Keratinocyte (primary cell): ENCODE measurements at regions not wholly inside any gene's neighbourhood (a gene's known extent, or its start where the extent isn't known, plus 50 kb on each side); places are given as distances from the start of the nearest gene placed in this dataset.

Experiments used
- DNase-seq: peaks from one replicate; pipeline ENCODE4 v3.0.0-alpha.2; 2011; ENCODE audit warnings: low read depth, missing footprints, low spot score
- FAIRE-seq: peaks from 2 replicates; lab custom pipeline; 2011; peaks lifted over from hg19 to GRCh38; lab: Jason Lieb, UNC
- H2AFZ ChIP-seq: 2 replicates; pipeline ENCODE4 v1.6.0; 2012; ENCODE audit warnings: low read length, control low read depth, inconsistent platforms; ENCODE audit not compliant: control insufficient read depth
- H3K27ac ChIP-seq: 2 replicates; pipeline ENCODE4 v1.5.1; 2011; ENCODE audit warnings: low read length; ENCODE audit not compliant: control insufficient read depth, insufficient read depth
- H3K27me3 ChIP-seq: 3 replicates; pipeline ENCODE4 v1.6.0; 2011; ENCODE audit warnings: low read length; ENCODE audit not compliant: control insufficient read depth, insufficient read depth; ENCODE audit errors: extremely low read depth
- H3K36me3 ChIP-seq, 2 experiments: 2 replicates in 1 of 2; 3 replicates in 1 of 2; pipeline ENCODE4 v1.5.1; 2011; ENCODE audit warnings: low read length in 2 of 2, mild to moderate bottlenecking in 1 of 2; ENCODE audit not compliant: control insufficient read depth in 2 of 2, insufficient read depth in 2 of 2; ENCODE audit errors: extremely low read depth in 1 of 2
- H3K4me1 ChIP-seq: 3 replicates; pipeline ENCODE4 v1.5.1; 2011; ENCODE audit warnings: low read length; ENCODE audit not compliant: control insufficient read depth, insufficient read depth; ENCODE audit errors: extremely low read depth
- H3K4me2 ChIP-seq: 3 replicates; pipeline ENCODE4 v1.6.0; 2011; ENCODE audit warnings: low read depth, low read length; ENCODE audit not compliant: control insufficient read depth, insufficient read depth; ENCODE audit errors: extremely low read depth
- H3K4me3 ChIP-seq, 3 experiments: fragments of 200-600 bp in 1 of 3; sonication (generic) in 1 of 3; 2 replicates in 2 of 3; 3 replicates in 1 of 3; pipeline ENCODE4 v1.5.1; 2011 to 2016; ENCODE audit warnings: low read length in 3 of 3, mild to moderate bottlenecking in 3 of 3, control low read depth in 2 of 3, inconsistent platforms in 1 of 3, low read depth in 1 of 3, mixed read lengths in 1 of 3, mixed run types in 1 of 3, moderate library complexity in 1 of 3; ENCODE audit not compliant: control insufficient read depth in 2 of 3, insufficient read depth in 2 of 3; ENCODE audit errors: extremely low read depth in 1 of 3
- H3K79me2 ChIP-seq: 2 replicates; pipeline ENCODE4 v1.6.0; 2012; ENCODE audit warnings: low read length; ENCODE audit not compliant: control insufficient read depth, insufficient read depth
- H3K9ac ChIP-seq: 3 replicates; pipeline ENCODE4 v1.6.0; 2011; ENCODE audit warnings: low read length; ENCODE audit not compliant: control insufficient read depth, insufficient read depth; ENCODE audit errors: extremely low read depth
- H3K9me1 ChIP-seq: 3 replicates; pipeline ENCODE4 v1.6.0; 2011; ENCODE audit warnings: low read length; ENCODE audit not compliant: control insufficient read depth, insufficient read depth; ENCODE audit errors: extremely low read depth
- H3K9me3 ChIP-seq: 2 replicates; pipeline ENCODE4 v1.5.1; 2012; ENCODE audit warnings: low read depth, low read length; ENCODE audit not compliant: control insufficient read depth
- H4K20me1 ChIP-seq: 3 replicates; pipeline ENCODE4 v1.6.0; 2011; ENCODE audit warnings: low read length; ENCODE audit not compliant: control insufficient read depth, insufficient read depth; ENCODE audit errors: extremely low read depth
- CTCF ChIP-seq, 3 experiments: IDR thresholded peaks in 1 of 3; conservative IDR thresholded peaks in 1 of 3; optimal IDR thresholded peaks in 1 of 3; 2 replicates in 2 of 3; 3 replicates in 1 of 3; pipeline versions ENCODE3 to v1.5.1; 2011; ENCODE audit warnings: low read length in 3 of 3, mild to moderate bottlenecking in 3 of 3, moderate library complexity in 2 of 3, control low read depth in 1 of 3, inconsistent platforms in 1 of 3; ENCODE audit not compliant: insufficient read depth in 2 of 3; ENCODE audit errors: extremely low read depth in 1 of 3
- EZH2 ChIP-seq: IDR thresholded peaks from one replicate; pipeline ENCODE4 v1.6.1; 2012; ENCODE audit warnings: inconsistent platforms, mild to moderate bottlenecking, low read length, moderate library complexity
- dilution Hi-C: fragments of 300-500 bp; cut with MboI; formaldehyde crosslinking; loops from one replicate; pipeline ENCODE4 v1.7.0; 2020; ENCODE audit warnings: low sequenced_read_pairs; ENCODE audit not compliant: extremely low pct_ligation_motif_present

DNA sequence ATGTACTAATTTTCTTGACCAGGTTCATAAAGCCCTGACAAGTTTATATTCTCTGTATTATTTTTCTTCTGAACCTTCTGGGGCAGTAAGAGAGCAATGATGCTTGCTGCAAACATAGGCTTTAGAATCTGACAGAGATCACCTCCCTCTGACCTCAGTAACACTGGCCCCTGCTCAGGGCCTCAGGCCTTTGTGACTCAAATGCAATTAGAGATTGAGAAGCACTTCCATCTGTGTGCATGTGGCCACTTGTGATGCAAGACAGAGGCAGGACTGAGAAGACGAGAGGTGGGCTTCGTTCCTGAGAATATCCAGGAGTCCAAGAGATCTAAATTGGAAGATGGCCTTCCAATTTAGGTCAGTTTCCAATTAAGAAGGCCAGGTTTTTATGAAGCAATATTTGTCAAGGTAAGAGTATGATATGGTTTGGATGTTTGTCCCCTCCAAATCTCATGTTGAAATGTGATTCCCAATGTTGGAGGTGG is 82.8 kb upstream of the VEGFC start:
- Histone ChIP-seq H4K20me1 (no peaks in the 10 kb centered on the region), H3K27ac (no peak overlapping the region), H3K4me1 (no peaks in the 10 kb centered on the region), H3K79me2 (no peaks in the 10 kb centered on the region), H3K36me3 (no peaks in the 10 kb centered on the region), H2AFZ (no peak overlapping the region), H3K9me3 (no peaks in the 10 kb centered on the region), H3K4me3 (no peak overlapping the region), H3K4me2 (no peak overlapping the region), H3K9me1 (no peaks in the 10 kb centered on the region), H3K27me3 (no peaks in the 10 kb centered on the region), H3K9ac (no peak overlapping the region)
- dilution Hi-C loops: no loop called here
- FAIRE-seq (no peak), DNase-seq (no peak)
- TF ChIP-seq CTCF (optimal IDR thresholded peaks at IDR 0.05 in 1 of 3, IDR thresholded peaks at IDR 0.05 in 1 of 3, conservative IDR thresholded peaks at IDR 0.05 in 1 of 3; ENCODE audit: extremely low read depth in 1 of 3, insufficient read depth in 2 of 3, low read length in 3 of 3) (no peak), EZH2 (no peak)

- DNase-seq: no peak
Measured at GRCh38 chr4:176879380-176880116, 86.8 kb upstream of the VEGFC start.

More at GRCh38 chr4:176879380-176880116, 86.8 kb upstream of the VEGFC start:
- dilution Hi-C loops: no loop called here
- no peak for FAIRE-seq
- Histone ChIP-seq H3K27me3 (no peaks in the 10 kb centered on the region), H3K4me3 (no peak overlapping the region), H3K9me3 (no peaks in the 10 kb centered on the region), H3K9me1 (no peaks in the 10 kb centered on the region), H4K20me1 (no peaks in the 10 kb centered on the region), H3K9ac (no peak overlapping the region), H2AFZ (no peak overlapping the region), H3K4me2 (no peak overlapping the region), H3K79me2 (no peaks in the 10 kb centered on the region), H3K4me1 (peaks cover 5% of the 10 kb centered on the region), H3K36me3 (no peaks in the 10 kb centered on the region), H3K27ac (no peak overlapping the region)
- no peak for TF ChIP-seq EZH2
- no peak for TF ChIP-seq CTCF (optimal IDR thresholded peaks at IDR 0.05 in 1 of 3, IDR thresholded peaks at IDR 0.05 in 1 of 3, conservative IDR thresholded peaks at IDR 0.05 in 1 of 3; ENCODE audit: extremely low read depth in 1 of 3, insufficient read depth in 2 of 3, low read length in 3 of 3)
